HG02943 (cell line): ENCODE measurements at regions not wholly inside any gene's neighbourhood (a gene's known extent, or its start where the extent isn't known, plus 50 kb on each side); places are given as distances from the start of the nearest gene placed in this dataset.

ENCODE experiments used
- ATAC-seq: cut with Tn5 transposase; IDR thresholded peaks from one replicate; pipeline ENCODE4 v1.9.1; 2021; ENCODE audit warnings: mild to moderate bottlenecking, low read depth, moderate library complexity; ENCODE audit not compliant: unreplicated experiment

DNA sequence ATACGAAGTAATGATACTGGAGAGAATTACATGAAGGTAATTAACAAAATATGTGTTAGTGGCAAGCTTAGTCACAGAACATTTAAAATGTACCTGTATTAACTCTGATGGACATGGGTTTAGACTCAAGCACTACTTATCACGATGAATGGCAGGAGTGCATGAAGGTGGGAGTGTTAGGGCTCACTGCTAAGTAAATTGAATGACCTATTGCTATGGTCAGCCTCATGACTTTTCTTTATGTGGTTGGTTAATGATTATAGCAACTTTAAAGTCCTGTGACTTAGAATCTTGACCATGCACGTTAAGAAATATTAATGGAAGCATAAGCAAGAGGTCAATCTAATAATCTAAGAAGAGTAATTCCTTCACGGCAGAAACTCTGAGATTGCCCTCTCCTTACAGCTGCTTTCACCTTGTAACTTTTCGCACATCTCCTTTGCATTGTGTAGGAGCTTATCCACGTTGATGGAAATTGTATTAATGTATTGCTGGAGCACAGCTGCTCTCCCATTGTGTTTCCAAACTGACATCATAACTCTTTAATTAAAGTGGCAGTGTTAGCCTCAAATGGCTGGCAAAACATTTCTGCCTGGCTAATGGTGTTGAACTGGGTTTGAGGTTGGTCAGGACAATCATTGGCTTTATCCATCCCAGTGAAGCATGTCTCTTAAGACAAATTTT is 114.5 kb downstream of the RXFP2 start:
- ATAC-seq, result no peak

DNA sequence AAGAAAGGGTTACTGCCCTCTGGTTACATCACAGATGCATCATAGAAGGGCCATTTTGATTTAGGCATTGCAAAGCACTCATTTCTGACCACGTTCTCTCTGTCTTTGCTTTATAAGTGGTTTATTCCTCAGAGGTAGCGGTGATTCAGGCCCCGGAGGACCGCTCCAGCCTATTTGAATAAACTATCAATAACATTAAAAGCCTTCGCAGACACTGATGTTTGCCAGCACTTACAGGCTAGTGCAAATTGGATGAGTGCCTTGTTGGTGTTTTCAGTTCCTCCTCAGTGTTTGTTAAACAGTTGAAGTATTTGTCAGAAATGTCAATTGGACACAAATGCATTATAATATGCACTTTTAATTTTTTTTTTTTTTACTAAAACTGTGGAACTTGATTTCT is 120.2 kb downstream of the RXFP2 start:
- no peak for ATAC-seq

DNA sequence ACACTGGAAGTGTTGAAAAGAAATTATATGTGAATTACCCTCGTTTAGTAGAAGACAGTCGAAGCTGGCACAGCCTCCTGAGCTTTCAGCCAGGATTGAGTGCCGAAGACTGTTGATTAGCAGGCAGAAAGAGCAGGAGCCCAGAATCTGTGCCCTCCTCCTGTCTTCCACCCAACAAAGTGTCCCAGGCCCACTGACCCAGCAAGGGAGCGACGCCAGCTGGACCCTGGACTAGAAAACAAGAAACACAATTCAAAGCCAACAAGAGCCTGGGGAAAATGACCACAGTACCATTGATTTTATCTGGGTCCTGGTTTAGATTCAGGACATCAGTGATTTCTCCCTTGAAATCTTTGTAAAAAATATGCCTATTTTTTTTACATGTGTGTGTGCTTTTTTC is 120.7 kb downstream of the RXFP2 start:
- ATAC-seq, result no peak

DNA sequence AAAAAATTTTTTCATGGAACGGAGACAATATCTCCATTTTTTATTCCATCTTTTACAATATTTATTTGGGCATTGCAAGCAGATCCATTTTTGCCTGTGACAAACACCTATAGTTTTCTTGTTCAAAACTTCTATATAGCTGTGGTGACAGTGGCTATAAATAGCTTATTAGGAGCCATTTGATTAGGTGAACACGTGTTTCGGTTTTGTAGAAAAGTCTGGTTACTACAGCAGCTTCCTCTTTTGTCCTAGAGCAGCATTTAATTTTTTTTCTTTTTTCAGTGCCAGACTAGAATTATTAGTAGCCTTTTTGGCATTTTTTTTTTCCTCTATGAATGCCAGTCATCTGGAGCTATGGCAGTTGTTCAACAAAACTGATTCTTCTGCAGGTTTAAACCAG is 123.5 kb downstream of the RXFP2 start:
- ATAC-seq, result no peak

DNA sequence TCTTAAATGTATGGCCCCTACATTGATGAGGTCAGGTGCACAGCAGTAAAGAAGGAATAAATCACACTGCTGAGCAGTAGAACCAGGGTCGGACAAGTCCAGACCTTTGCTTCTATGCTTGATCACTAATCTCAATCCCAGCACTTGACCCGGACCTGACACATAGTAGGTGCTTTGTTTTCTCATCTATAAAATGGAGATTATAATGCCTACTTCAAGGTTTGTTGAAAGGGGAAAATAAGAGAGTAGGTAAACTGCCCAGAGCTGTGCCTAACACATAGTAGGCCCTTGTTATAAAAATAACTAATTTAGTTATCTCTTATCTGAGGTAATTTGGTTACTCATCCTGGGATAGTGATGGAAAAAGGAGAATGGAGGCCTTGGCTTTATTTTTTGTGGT is 125.0 kb downstream of the RXFP2 start:
- no peak for ATAC-seq

DNA sequence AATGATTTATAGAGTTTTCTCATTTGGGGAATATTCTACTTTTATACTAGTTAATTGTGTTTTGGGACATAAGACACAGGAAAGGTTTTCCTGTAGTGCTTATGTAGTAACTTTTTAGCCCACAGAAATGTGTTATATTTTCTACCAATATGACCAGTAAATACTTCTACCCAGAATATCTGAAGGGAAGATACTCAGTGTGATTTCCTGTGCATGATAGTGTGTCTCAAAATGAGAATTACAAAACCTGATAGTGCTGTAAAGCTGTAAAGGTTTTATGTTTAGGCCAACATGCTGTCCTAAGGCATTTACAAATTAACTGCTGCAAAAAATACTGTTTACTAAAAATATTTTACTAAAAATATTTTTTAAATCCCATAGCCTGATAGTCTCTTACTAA is 126.8 kb downstream of the RXFP2 start:
- no peak for ATAC-seq

DNA sequence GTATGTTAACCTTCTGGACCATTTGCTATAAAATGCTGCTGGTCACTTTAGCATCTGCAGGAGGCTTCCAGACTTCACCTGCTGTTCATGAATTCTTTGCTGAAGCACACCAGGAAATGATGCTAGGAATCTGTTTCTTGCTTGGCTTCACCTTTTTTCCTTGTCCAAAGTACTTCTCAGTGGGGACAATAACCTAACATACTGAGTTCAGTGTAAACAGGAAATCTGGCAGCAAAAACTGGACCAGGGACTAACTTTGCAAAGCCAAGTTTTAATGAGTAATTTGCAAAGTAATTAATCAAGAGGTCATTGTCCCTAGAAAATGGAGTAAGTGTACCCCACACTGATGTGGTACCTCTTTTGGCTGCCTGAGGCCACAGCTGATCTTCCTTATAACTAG is 128.4 kb downstream of the RXFP2 start:
- no peak for ATAC-seq

DNA sequence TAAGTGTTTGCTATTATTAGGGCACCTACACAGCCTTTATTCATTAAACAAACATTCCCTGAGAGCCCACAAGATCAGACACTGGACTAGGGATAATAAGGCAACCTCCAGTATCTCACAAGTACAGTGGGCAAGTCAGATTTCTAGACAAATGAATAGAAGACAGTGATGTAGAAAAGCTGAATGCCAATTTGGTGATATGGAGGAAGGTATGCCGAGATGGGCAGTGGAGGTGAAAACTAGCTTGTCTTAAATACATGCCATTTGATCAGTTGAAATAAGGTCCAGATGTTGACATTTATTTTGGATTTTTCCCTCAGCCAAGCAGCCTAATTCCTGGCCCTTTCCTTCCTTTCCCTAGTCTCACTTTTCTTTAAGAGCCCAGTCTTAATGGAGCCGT is 130.3 kb downstream of the RXFP2 start:
- no peak for ATAC-seq

DNA sequence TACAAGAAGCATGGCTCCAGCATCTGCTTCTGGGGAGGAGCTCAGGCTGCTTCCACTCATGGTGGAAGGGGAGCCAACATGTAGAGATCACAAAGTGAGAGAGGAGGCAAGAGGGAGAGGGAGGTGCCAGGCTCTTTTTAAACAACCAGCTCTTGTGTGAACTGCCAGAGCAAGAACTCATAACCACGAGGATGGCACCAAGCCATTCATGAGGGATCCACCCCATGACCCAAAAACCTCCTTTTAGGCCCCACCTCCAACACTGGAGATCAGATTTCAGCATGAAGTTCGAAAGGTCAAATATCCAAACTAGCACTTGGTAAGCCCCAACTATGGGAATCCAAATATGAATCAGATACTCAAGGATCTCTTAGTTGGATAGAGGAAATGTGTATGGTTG is 131.2 kb downstream of the RXFP2 start:
- ATAC-seq, result no peak

DNA sequence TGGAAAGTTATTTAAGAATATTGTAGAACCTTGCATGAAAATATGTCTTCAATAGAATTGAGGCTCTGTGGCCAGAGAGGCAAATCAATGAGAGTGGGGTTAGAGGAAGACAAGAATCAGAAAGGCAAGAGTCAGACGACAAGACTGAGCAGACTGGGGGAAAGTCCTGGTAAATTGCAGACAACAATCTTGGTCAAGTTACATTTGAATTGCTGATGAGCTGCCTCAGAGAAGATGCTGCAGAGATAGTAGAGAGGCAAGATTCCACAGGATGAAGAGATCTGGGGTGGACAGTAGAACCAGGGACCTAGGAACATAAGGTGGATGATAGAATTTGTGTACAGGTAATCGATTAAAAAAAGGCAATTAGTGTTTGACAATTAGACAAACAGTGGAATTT is 133.8 kb downstream of the RXFP2 start:
- no peak for ATAC-seq

DNA sequence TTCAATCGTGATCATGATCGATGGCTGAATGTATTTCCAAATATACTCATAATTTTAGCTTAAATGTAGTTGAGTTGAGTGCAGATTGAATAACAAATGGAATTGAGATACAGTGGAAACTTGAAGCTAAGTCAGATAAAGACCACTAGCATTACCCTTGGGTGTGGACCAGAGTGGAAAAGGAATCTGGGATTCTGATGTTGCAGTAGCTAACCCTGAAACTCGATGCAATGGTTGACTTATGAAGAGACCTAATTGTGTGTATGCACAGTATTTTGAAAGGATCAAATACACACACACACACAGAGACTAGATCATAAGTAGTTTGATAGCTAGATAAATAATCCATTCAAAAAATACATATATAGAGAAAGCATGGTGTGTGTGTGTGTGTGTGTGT is 135.8 kb downstream of the RXFP2 start:
- ATAC-seq, result no peak

DNA sequence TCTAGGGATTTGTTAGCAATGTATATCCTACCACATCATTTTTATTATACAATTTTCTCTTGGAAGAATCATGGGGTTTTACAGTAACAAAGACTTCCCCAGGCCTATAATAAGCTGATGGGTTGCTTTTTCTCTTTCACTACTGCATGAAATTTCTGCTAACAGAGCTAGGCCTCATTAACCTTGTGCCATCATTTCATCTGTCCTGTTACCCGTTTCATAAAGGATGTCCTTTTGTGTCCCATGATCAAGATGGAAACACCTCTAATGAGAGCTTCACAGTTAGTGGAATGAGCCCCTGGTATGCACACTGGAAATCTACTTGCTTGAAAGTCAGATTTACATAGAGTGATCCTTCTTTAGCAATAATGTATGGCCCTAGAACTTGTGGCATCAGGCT is 138.7 kb downstream of the RXFP2 start:
- no peak for ATAC-seq

DNA sequence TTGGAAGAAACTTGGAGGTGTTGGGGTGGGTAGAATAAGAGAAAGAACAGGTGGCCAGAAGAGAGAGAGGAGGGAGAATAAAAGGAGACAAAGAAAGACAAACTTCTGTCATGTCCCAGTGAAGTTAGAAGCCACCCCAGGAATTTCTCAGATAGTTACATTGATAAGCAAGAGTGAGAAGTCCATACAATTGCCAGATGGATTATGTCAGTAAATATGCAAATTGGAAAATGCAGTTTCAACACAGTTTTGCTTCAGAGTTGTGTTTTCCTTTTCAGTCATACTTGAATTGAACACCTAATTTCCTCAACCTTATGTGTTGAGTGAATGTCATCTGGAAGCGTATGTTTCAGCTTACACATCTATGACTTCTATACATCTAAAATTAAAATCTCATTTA is 139.2 kb downstream of the RXFP2 start:
- no peak for ATAC-seq

DNA sequence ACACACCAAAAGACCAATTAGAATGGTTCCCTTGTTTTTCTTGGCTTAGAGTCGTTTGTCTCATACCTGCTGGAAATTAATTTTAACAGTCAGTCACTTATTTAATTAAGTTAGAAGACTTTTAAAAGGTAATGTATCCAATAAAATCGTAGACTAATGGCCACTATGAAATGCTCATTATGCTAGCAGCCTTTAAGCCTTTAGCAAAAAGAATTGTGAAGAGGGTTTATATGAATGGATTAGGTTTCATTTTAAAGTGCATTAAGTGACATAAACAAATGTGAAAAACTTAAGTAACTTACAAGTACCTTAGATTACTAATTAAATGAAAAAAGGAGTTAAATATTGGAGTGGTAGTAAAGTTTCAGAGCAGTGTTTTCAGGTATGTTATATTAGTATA is 139.6 kb downstream of the RXFP2 start:
- no peak for ATAC-seq

DNA sequence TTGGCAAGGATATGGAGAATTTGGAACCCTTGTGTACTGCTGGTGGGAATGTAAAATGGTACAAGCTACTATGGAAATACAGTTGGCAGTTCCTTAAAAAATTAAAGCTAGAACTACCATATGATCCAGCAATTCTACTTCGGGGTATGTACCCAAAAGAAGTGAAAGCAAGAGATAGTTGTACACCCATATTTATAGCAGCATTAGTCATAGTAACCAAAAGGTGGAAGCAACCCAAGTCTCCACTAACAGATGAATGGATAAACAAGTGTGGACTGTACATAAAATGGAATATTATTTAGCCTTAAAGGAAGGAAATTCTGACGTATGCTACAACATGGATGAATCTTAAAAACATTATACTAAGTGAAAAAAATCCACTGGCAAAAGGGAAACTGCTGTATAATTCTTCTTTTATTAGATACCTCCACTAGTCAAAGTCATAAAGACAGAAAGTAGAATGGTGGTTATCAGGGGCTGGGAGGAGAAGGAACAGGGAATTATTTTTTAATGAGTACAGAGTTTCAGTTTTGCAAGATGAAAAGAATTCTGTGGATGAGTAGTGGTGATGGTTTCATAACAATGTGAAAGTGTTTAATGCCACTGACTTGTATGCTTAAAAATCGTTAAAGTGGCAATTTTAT is 141.6 kb downstream of the RXFP2 start:
- no peak for ATAC-seq

DNA sequence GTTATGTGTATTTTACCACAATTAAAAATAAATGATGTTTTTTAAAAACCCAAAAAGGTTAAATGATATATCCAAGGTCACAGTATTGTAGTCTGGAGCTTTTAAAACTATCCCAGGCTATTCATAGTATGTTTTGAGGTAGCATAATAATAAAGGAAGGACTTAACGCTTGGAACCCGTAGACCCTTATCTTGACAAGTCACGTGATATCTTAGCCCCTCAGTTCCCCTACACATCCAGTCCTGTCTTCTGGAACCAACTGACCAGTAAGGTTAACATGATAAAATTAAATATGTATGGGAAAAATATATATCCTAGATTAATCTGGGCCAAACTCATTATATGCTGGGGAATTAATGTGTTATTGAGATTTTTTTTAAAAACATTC is 142.2 kb downstream of the RXFP2 start:
- no peak for ATAC-seq

DNA sequence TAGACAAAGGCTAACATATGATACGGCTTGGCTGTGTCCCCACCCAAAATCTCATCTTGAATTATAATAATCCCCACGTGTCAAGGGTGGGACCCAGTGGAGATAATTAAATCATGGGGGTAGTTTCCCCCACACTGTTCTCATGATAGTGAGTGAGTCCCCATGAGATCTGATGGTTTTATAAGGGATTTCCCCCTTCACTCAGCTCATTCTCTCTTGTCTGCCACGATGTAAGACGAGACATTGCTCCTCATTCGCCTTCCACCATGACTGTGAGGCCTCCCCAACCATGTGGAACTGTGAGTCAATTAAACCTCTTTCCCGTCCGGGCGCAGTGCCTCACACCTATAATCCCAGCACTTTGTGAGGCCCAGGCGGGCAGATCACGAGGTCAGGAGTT is 143.5 kb downstream of the RXFP2 start:
- ATAC-seq, result no peak

DNA sequence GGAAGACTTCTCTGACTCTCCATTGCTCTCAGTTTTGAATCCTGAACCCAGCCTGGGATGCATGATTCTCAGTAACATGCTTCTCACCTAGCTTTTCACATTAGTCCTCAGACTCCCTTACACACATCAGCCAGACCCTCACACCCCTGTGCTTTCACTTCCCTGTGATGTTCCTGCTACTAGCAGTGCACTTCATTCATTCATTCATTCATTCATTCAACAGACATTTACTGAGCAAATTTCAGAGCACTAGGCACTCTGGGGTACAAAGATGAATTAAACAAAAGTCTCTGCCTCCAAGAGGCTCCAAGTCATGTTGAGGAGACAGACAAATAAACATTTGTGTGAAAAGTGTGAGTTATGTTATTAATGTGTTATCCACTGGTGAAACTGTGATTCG is 145.2 kb downstream of the RXFP2 start:
- ATAC-seq, result no peak

DNA sequence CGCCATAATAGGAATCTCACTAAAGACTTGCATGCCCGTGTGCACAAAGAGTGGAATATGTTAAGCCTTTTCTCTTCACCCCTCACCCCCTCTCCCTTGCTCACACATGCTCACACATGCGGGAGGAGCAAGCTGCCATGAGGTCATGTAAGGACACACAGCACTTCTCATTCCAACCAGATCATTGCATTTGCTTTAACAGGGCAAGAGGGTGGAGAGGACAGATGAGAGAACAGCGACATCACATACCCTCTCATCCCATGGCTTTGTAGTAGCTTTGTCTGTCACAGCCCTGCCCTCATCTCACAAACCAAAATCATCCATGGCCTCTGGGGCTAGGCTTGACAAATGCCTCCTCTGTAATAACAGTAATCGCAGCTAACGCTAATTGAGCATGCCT is 145.6 kb upstream of the FRY start:
- no peak for ATAC-seq

DNA sequence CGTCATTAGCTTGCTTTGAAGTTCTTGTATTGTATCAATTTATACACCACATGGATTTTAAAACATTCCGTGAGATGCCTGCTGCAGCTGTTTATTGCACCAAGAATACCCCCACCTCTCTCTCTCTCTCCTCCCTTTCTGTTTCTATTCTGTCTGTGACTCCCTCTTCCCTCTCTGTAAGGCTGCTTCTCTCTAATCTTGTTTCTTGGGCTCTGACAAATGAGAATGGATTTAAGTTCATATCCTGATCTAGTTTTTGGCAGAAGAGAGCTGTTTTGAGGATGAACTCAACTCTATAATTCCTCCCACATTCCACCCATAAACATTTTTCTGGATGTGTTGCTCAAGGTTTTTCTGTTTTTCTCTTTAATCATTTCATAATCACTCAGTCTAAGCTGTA is 144.3 kb upstream of the FRY start:
- no peak for ATAC-seq

DNA sequence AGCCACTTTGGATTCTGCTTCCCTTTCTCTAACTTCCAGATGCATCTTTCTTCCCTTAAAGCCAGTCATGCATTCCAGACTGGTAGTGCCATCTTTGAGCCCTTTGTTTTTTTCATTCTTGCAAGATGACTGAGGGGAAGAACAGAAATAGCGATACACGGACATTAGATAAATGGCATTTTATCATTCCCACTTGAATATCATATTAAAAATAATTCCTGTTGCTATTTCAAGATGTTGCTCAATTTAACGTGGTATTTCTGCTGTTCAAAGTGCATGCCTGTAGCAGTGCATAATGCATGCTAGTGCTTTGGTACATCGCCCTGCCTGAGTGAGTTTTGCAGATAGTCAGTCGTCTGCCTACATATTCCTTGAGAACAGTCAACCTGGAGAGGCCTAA is 140.6 kb upstream of the FRY start:
- no peak for ATAC-seq

DNA sequence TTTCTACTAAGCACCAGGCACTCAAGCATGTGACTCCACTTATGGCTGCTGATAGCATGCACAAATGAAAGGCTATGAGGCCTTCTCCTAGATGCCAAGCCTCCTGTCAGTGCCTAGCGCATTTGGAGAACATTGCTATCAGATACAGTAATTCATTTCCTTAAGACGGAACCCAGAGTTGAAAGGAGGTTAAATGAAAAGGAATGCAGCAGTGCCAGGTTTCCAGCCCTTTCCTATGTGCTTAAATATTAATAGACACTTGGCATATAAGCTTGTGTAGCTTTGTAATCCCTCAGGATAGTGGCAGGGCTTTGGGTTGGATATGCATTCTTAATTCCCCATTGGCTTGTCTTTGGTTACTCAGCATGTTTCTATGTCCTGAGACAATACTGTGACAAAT is 140.1 kb upstream of the FRY start:
- ATAC-seq, result no peak

DNA sequence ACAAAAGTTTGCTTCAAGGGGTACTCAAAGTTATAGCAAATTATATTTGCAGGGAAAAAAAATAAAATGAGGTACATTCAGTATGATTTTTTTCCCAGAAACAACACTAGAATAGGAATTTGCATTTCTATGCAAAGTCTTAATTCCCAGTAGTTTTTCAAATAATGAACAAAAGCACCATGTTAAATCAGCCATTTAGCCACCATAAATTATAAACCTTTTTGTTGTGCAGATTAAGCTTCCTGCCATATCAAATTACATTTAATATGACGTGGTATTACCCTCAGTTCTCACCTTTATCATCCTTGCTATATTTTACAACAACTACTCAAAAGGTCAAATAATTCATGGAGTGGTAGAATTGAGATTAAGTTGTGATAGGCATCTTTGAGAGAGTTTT is 136.6 kb upstream of the FRY start:
- ATAC-seq, result no peak
